GM19035 (cell line): ENCODE measurements at regions not wholly inside any gene's neighbourhood (a gene's known extent, or its start where the extent isn't known, plus 50 kb on each side); places are given as distances from the start of the nearest gene placed in this dataset.
"Not testable (repeated sequence)": the region's sequence is repeated elsewhere in the genome, so short reads cannot be mapped to it uniquely, and the experiment has no call there.

Experiments used
- ATAC-seq: cut with Tn5 transposase; IDR thresholded peaks from one replicate; pipeline ENCODE4 v1.9.1; 2021; ENCODE audit not compliant: unreplicated experiment

DNA sequence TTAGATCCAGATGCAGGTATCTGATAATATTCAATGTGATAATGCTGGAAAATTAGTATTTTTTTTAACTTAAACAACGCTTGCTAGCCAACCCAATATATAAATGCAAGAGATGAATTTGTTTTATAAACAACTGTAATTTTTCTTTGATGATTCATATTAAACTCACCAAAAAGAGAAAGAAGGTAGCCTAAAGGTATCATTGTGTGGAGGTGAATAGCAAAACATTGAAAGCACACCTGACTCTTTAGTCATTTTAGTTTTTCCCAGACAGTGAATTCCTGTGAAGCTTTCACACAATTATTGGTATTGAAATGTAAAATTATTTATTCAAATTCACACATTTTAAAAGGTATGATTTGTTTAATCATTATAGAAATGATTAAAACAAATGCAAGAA is 424.0 kb downstream of the NR4A2 start:
- ATAC-seq = no peak

DNA sequence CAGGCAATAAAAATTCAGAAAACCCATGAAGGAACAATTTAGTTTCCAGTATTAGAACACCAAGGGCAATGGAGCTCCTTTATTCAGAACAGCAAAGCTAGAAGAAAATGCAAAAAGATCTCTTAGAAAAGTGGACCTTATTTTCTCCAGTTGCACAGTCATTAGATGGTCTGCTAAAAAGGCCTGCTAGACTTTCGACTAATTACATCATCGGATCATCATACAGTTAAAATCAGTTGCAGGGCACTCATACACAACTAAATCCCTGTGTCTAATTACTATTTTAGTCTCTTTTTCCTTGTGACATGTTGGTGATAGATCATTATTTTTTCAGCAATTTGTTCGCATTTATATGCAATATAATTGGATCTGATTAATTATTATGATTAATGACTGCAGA is 425.3 kb downstream of the NR4A2 start:
- ATAC-seq = no peak

DNA sequence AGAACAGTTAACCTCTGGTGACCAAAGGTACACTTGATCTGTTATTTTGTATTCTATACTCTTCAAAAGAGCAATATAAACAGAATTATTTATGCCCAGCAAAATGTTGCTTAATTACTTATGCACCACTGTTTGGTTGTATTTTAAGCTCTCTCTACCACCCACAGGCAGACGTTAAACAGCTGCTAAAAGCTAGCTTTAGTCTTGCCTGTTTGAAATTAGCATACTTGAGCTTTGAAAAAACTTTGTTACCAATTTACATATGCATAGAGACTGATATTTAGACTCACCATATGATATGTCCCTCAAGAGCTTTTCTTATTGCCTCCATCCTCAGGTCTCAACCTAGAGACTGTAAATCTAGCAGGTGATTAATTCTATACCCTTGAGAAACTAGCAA is 426.9 kb downstream of the NR4A2 start:
- ATAC-seq = no peak

DNA sequence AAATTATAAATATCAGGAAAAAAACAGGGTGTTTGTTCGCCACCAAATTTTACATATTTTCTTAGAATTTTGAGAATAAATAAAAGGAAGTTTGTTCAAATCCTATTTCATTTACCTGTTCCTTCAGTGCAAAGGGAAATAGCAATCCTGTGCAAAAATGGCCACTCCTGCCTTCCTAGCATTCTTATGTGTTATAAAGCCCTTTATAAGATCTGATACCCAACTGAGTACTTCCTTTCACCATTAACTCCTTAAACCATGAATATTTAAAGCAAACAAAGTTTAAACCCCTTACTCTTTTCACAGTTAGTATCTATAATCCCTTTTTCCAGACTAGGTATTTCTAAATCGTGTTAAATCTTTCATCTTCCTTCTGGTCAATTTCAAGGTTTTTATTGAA is 427.8 kb downstream of the NR4A2 start:
- no peak for ATAC-seq

GRCh38 chr2:155902635-155903034 is 429.9 kb downstream of the NR4A2 start:
- ATAC-seq = no peak

DNA sequence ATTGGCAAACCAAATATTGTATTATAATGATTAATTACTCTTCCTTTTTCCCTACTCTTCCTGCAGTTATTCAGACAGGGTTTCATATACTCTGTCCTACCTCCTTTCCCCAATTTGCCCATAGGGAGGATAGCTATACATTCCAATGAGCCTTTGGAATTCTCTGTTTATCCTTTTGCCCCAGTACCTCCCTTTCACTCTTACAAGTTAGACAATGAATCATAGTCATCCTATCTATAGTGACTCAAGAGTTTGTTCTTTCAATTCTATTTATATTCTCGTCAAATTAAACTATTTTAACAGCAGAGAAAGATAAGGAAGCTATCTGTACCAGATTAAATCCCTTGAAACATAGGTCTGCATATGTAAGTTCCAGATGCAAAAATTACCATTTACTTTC is 437.5 kb downstream of the NR4A2 start:
- no peak for ATAC-seq

DNA sequence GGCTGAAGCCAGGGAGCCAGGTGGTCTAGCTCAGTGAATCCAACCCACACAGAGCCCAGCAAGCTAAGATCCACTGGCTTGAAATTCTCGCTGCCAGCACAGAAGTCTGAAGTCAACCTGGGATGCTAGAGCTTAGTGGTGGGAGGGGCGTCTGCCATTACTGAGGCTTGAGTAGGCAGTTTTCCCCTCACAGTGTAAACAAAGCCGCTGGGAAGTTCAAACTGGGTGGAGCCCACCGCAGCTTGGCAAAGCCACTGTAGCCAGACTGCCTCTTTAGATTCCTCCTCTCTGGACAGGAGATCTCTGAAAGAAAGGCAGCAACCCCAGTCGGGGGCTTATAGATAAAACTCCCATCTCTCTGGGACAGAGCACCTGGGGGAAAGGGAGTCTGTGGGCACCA is 452.1 kb downstream of the NR4A2 start:
- ATAC-seq = not testable (repeated sequence)

DNA sequence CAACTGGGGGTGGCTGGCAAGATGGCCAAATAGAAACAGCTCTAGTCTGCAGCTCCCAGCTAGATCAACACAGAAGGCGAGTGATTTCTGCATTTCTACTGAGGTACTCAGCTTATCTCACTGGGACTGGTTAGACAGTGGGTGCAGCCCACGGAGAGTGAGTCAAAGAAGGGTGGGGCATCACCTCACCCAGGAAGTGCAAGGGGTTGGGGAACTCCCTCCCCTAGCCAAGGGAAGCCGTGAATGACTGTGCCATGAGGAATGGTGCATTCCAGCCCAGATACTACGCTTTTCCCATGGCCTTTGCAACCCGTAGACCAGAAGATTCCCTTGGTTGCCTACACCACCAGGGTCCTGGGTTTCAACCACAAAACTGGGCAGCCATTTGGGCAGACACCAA is 452.6 kb downstream of the NR4A2 start:
- not testable (repeated sequence) for ATAC-seq

GRCh38 chr2:155872396-155872795 is 460.1 kb downstream of the NR4A2 start:
- no peak for ATAC-seq

GRCh38 chr2:155871940-155872339 is 460.6 kb downstream of the NR4A2 start:
- no peak for ATAC-seq

DNA sequence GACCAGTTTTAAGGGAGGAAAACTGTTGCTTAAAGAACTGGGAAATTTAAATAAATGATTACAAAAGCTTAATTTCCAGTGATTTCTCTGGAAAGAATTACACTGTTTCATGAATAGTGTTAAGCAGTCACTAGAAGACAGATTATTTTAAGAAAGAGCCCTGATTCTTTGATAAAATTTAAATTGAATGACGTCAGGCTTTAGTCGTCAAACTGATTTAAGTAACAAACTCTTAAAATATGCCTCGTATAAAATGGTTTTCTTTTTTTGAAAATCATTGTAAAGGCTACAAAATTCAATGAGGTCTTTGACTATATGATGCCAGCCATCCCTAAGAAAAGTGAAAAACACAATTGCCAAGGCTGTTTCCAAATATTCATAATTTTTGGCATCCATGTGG is 465.0 kb downstream of the NR4A2 start:
- ATAC-seq = no peak

- no peak for ATAC-seq
Observed at GRCh38 chr2:155866477-155866876, 466.0 kb downstream of the NR4A2 start.

- no peak for ATAC-seq
Observed at GRCh38 chr2:155852156-155852555, 480.4 kb downstream of the NR4A2 start.

DNA sequence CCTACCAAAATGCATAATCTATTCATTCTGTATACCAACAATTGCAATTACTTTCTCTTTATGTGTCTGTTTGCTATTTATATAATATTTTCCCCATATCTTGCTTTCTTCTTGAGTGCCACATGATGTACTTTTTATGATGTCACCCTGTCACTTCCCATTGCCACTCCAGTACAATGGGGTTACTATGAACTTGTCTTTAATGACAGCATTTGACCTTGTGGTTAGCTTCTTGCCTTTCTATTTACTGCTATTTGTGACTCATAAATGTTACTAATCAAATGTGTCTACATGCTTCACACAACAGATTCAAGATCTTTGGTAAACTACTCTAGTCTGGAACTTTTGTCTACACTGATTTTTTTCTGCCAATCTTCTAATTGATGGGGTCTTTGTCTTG is 486.3 kb downstream of the NR4A2 start:
- no peak for ATAC-seq

GRCh38 chr2:155844461-155844860 is 488.1 kb downstream of the NR4A2 start:
- ATAC-seq = no peak

GRCh38 chr2:155842103-155842502 is 490.4 kb downstream of the NR4A2 start:
- no peak for ATAC-seq

- no peak for ATAC-seq
Observed at GRCh38 chr2:155841442-155841841, 491.1 kb downstream of the NR4A2 start.

- no peak for ATAC-seq
Observed at GRCh38 chr2:155840661-155841060, 491.9 kb downstream of the NR4A2 start.

DNA sequence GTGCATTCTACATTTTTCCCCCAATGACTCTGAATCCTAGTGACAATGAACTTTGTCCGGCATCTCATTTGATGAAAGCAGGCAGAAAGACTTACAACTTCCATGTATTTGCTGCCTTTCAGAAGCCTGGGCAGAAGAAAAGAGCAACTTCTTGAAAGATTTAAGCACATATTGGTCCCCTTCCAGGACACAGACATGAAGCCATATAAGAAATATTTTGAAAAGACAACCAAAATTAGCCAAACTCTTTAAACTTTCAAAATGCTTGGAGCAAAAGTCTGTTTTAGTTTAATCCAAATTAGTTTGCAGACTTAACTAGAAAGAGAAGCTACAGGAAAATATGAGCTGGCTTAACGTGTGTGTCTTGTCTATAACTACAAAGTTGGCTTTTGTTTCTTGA is 492.5 kb downstream of the NR4A2 start:
- ATAC-seq = no peak

DNA sequence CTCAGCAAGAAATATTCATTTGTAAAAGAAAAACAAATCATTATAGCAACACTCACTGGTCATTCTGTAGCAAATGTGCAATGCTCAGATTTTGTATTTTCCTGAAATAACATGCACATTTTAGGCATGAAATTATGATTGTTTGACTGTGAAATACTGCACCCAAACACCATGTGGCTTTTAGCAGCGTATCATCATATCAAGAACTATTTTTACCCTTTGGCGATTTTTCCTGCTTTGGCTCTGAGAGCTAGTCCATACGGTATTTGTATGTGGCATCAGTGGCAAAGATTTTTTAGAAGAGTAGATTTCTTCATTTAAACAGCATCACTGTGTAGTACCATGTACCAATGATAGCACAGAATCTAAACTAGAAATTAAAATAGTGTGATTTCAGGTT is 493.1 kb downstream of the NR4A2 start:
- ATAC-seq = no peak

DNA sequence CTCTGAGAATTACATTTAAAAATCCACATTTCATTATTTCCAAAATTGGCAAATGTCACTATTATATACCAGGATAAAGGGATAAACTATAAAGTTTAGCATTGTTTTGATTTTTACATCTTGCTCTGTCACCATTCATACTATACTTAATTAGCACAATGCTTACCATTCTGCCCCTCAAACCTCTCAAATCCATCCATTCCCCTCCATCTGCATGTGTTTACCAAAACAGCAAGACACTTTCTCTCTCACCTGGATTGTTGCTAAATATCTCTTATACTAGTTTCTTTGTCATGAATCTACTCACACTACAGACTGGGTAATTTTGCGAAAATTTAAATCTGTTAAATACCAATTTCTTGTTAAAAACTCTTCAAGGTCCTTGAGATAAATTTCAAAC is 496.1 kb downstream of the NR4A2 start:
- ATAC-seq = no peak

DNA sequence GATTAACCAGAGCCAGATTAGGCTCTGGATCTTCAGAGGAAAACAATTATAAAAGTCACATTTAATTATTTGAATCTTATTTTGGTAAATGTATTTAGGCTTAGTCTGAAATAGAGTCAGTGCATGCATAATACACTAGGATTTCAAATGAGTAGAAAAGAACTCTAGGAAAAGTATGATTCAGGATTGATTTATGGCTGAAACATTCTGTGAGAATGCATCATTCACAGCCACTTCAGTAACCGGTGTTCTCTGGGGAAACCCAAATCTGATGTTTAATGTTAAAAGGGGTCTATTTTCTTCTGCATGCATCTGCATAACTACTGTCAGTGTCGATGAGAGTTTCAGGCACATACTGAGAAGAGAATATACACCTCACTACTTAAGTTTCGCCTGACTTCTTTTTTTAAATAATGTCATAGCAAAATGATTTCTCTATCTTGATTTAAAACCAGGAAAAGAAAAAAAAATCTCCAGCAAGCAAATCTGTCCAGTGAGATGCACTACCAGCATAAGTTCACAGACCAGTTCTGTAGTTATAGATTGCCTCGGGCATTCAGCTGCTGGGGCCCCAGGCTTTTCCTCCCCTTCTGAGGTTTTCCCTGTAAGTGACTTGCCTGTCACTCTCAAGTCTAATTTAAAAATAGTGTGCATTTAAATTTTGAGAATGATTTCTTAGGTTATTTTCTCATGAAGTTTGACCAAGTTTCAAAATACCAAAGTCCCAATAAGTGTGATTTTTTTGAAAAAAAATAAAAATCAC is 501.5 kb downstream of the NR4A2 start:
- no peak for ATAC-seq

GRCh38 chr2:155830351-155830750 is 502.2 kb downstream of the NR4A2 start:
- no peak for ATAC-seq
